Hindlimb muscle (tissue), 1 donor: ENCODE measurements at regions not wholly inside any gene's neighbourhood (a gene's known extent, or its start where the extent isn't known, plus 50 kb on each side); places are given as distances from the start of the nearest gene placed in this dataset.
A peak's percentile ranks its signal among the peaks of the same experiment; 100 is the strongest.

Experiments used
- DNase-seq: peaks from one replicate; pipeline ENCODE4 v3.0.0-alpha.2; 2013

- no peak for DNase-seq
These were observed 474.0 kb upstream of the NRP1 start for GRCh38 chr10:33808475-33808874.

DNA sequence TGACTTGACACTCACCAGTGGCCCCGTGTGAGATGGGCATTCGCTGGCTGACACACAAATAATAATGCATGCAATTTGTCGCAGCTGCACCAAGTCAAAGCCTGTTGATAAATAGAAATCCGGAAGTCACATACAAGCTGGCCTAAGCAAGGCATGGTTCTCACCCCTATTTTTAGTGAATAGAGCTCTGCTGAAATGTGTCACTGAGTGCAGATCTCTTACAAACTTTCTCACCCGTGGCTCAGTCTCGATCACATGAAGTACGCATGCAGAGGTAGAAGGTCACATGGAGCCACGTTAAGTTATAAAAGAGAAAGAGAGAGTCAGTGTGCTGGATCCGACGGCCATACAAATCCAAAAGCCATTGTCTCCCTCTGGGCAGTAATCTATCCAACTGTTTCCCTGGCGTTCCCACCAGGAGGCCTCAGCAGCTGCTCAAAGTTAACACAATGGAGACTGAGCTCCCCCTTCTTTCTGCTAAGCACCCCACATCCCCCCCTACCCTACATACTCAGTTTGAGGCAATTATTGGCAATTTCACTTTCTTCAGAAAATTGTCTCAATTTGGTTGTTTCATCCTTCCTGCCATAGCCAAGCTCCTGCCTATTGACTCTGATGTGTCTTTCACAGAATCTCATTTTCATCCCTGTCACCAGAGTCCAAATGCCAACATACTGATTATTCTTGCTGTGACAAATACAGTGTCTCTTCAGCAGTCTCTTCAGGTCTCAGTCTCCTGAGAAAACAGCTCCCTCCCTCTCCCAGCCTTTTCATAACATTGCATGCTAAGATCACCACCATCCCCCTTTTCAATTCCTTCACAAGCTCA, 473.3 kb upstream of the NRP1 start:
- no peak for DNase-seq

- DNase-seq, result no peak
These were observed 471.4 kb upstream of the NRP1 start for GRCh38 chr10:33805831-33806230.

GRCh38 chr10:33804584-33804983, 470.1 kb upstream of the NRP1 start:
- DNase-seq, result no peak

DNA sequence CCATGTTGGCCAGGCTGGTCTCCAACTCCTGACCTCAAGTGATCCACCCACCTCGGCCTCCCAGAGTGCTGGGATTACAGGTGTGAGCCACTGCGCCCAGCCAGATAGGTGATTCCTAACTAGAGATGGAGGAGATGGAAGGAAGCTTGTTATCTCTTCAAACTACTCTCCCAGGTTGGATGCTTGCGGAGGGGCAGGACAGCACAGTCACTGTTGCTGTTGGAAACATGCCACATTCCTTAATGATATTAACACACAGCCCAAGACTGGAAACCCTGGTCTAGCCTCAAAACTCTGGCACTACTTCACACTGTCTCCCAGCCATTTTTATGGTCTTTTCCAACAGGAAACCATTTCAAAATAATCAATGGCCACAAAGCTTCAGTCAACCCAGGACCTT, 468.8 kb upstream of the NRP1 start:
- DNase-seq, result no peak

GRCh38 chr10:33802566-33802965, 468.1 kb upstream of the NRP1 start:
- DNase-seq, result no peak

- DNase-seq, result no peak
These were observed 467.2 kb upstream of the NRP1 start for GRCh38 chr10:33801705-33802104.

GRCh38 chr10:33800986-33801385, 466.5 kb upstream of the NRP1 start:
- DNase-seq, result no peak

GRCh38 chr10:33800545-33800944, 466.1 kb upstream of the NRP1 start:
- no peak for DNase-seq

DNA sequence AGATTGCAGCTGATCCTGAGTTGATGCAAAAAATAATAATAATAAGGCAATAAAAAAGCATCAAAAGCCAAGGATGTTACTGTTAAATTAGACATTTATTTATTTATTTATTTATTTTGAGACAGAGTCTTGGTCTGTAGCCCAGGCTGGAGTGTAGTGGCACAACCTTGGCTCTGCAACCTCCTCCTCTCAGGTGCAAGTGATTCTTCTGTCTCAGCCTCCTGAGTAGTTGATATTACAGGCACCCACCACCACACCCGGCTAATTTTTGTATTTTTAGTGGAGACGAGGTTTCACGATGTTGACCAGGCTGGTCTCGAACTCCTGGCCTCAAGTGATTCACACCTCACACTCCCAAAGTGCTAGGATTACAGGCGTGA, 465.5 kb upstream of the NRP1 start:
- DNase-seq, result no peak

- DNase-seq, result no peak
These were observed 464.9 kb upstream of the NRP1 start for GRCh38 chr10:33799281-33799943.

GRCh38 chr10:33798754-33799153, 464.3 kb upstream of the NRP1 start:
- DNase-seq, result no peak

- no peak for DNase-seq
These were observed 462.2 kb upstream of the NRP1 start for GRCh38 chr10:33796680-33797079.

GRCh38 chr10:33795529-33795928, 461.1 kb upstream of the NRP1 start:
- DNase-seq, result no peak

DNA sequence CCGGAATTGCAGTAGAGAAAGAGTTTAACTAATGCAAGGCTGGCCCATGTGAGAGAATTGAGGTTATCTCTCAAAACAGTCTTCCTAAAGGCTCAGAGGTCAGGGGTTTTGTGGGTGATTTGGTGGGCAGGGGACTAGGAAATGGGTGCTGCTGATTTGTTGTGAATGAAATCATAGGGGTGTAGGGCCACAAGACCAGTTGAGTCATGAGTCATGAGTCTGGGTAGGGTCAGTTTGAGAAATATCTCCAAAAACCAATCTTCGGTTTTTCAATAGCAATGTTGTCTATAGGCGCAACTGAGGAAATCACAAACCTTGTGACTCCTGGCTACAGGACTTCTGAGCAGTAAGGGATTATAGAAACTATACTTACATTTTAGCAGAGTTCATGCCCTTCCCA, 460.0 kb upstream of the NRP1 start:
- DNase-seq, result no peak

- DNase-seq, result no peak
These were observed 459.3 kb upstream of the NRP1 start for GRCh38 chr10:33793793-33794192.

DNA sequence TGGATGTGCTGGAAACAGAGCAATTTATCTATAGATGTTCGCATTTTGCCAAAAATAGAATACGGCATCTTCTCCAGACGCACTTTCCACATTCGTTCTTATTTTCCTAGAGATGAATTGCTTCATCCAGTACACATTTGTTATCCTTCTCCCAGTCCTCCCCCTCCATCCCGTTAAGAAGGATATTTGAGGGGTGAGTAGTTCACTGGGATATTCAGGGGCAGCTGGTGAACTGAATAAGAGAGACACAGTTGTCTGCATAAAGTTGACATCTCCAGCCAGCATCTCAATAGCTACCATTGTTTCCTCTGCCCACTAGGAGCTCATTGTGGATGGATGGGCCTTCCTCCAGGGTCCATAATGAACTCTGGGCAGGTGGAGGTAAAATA, 456.8 kb upstream of the NRP1 start:
- peak; percentile 45 for DNase-seq

- no peak for DNase-seq
These were observed 456.2 kb upstream of the NRP1 start for GRCh38 chr10:33790521-33791271.

- DNase-seq, result no peak
These were observed 449.1 kb upstream of the NRP1 start for GRCh38 chr10:33783557-33783956.

DNA sequence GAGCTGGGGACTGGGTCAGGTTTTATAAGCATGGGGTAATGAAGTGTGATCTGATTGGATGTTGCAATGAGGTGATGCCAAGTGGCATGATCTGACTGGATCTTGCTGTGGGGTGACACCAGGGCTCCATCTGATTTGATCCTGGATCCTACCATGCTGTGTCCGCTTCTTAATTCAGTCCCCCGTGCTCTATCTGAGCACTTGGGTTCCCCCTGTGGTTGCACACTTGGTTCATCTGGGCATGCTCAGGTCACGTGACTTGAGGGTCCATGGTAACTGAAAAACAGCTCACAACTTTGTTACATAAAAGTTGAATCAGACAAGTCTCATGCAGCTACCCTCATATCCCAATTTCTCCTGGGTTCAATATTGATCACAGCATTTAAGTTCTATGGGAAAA, 448.6 kb upstream of the NRP1 start:
- no peak for DNase-seq

DNA sequence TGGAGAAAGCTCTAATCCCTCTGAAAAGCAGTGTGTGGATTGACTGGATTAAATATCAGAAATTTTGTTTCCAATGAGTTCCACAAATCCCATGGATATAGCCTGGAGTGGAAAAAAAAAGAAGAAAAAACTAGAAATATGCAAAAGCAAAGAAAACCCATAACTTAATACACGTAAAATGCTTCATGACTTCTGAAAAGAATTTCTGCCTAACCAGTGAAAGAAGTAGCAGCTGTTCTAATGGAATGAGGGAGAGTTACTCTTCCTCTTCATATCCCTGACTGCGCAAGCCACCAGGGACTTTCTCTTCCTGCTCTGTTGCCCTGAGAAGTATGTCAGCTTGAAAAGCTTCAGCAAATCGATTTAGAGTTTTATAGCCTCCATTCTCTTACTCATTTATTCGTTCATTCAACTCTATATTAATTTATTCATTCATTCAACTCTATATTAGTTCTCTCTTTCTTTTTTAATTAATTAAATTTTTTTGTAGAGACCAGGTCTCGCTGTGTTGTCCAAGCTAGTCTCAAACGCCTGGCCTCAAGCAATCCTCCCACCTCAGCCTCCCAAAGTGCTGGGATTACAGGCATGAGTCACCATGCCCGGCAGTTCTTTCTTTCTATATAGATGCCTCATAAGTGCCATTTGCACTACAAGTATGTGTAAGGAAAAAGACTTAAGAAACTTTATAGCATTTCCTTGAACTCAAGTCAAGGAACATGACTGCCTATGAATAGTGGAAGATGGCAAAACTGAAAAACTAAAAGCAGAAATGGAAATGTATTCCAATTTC, 447.3 kb upstream of the NRP1 start:
- peak; percentile 46 for DNase-seq

GRCh38 chr10:33780961-33781360, 446.5 kb upstream of the NRP1 start:
- no peak for DNase-seq

GRCh38 chr10:33777223-33777622, 442.8 kb upstream of the NRP1 start:
- DNase-seq, result no peak
